HCT116 (cell line): ENCODE measurements at regions not wholly inside any gene's neighbourhood (a gene's known extent, or its start where the extent isn't known, plus 50 kb on each side); places are given as distances from the start of the nearest gene placed in this dataset.

Experiments used
- ATAC-seq: fragments of 200-7000 bp; cut with Tn5 transposase; 2 replicates; pipeline ENCODE4 v1.9.1; 2020; ENCODE audit warnings: mild to moderate bottlenecking, moderate library complexity
- BruUV-seq: library from RNA; stranded (reverse); fragments of 400-500 nt; replicated peaks from 2 replicates; lab custom pipeline; 2021; lab: Mats Ljungman, UMichigan
- CTCF ChIA-PET: fragments of 300-600 bp; sonication (Branson Sonifier 250); formaldehyde crosslinking; loops from one replicate; lab custom pipeline; 2021; ENCODE audit warnings: antibody characterized with exemption; lab: Charles Lee
- POLR2A ChIA-PET: fragments of 300-600, 350-600 bp; sonication (Branson Sonifier 250); formaldehyde crosslinking; loops from one replicate; lab custom pipeline; 2021; ENCODE audit warnings: antibody characterized with exemption; lab: Charles Lee
- RAD21 ChIA-PET, 2 experiments: fragments of 300-600 bp; sonication (Branson Sonifier 250); formaldehyde crosslinking; loops; one replicate each; lab custom pipeline; 2023; ENCODE audit warnings: low total read pairs in 2 of 2; ENCODE audit not compliant: uncharacterized antibody in 2 of 2, unreplicated experiment in 2 of 2, low non-redundant PET in 1 of 2; lab: Charles Lee
- DNase-seq: peaks from one replicate; pipeline ENCODE4 v3.0.0-alpha.2; 2010; ENCODE audit warnings: low read depth, low spot score
- H2AFZ ChIP-seq: fragments of 200-600 bp; shearing (Covaris generic), sonication (generic); 2 replicates; pipeline ENCODE4 v1.6.1; 2017; ENCODE audit warnings: low read depth, mixed run types, mixed read lengths, antibody characterized with exemption, low read length; ENCODE audit not compliant: poor library complexity, severe bottlenecking
- H3K27ac ChIP-seq: 2 replicates; pipeline ENCODE4 v1.5.1; 2012; ENCODE audit warnings: low read depth, low read length
- H3K27me3 ChIP-seq: fragments of 200-600 bp; sonication (generic); 2 replicates; pipeline ENCODE4 v1.6.1; 2016; ENCODE audit warnings: mixed run types, low read length, mixed read lengths; ENCODE audit not compliant: insufficient read depth
- H3K36me3 ChIP-seq, 2 experiments: fragments of 200-500 bp in 1 of 2; fragments of 200-600 bp in 1 of 2; sonication (Bioruptor generic) in 1 of 2; sonication (generic) in 1 of 2; 2 replicates each; pipeline versions ENCODE4 v1.5.1 to v1.6.1; 2014 to 2016; ENCODE audit warnings: low read length in 2 of 2, inconsistent platforms in 1 of 2, mixed read lengths in 1 of 2, mixed run types in 1 of 2; ENCODE audit not compliant: insufficient read depth in 2 of 2, control insufficient read depth in 1 of 2
- H3K4me1 ChIP-seq, 2 experiments: fragments of 200-600 bp in 1 of 2; sonication (generic) in 1 of 2; 2 replicates each; pipeline versions ENCODE4 v1.5.1 to v1.6.1; 2012 to 2017; ENCODE audit warnings: low read length in 2 of 2, inconsistent platforms in 1 of 2, mild to moderate bottlenecking in 1 of 2, mixed read lengths in 1 of 2, mixed run types in 1 of 2, moderate library complexity in 1 of 2; ENCODE audit not compliant: insufficient read depth in 2 of 2, control insufficient read depth in 1 of 2
- H3K4me2 ChIP-seq: fragments of 200-600 bp; sonication (generic); 2 replicates; pipeline ENCODE4 v1.6.1; 2017; ENCODE audit warnings: mixed run types, low read length, mixed read lengths
- H3K4me3 ChIP-seq, 2 experiments: fragments of 200-600 bp in 1 of 2; sonication (generic) in 1 of 2; replicated peaks in 1 of 2; 2 replicates each; pipeline ENCODE4 v1.5.1; 2011 to 2016; ENCODE audit warnings: low read length in 2 of 2, control low read depth in 1 of 2, low read depth in 1 of 2, mild to moderate bottlenecking in 1 of 2, mixed read lengths in 1 of 2, mixed run types in 1 of 2
- H3K79me2 ChIP-seq: fragments of 200-600 bp; sonication (generic); 2 replicates; pipeline ENCODE4 v1.6.1; 2017; ENCODE audit warnings: mild to moderate bottlenecking, mixed run types, low read length, moderate library complexity, mixed read lengths; ENCODE audit not compliant: insufficient read depth
- H3K9ac ChIP-seq: fragments of 200-600 bp; sonication (generic); 2 replicates; pipeline ENCODE4 v1.6.1; 2016; ENCODE audit warnings: low read length, mixed read lengths
- H3K9me2 ChIP-seq: fragments of 200-600 bp; sonication (generic), shearing (Covaris generic); 2 replicates; pipeline ENCODE4 v1.6.1; 2017; ENCODE audit warnings: mixed run types, mild to moderate bottlenecking, moderate library complexity; ENCODE audit not compliant: insufficient read depth
- H3K9me3 ChIP-seq, 2 experiments: fragments of 200-500 bp in 1 of 2; fragments of 200-600 bp in 1 of 2; sonication (Bioruptor generic) in 1 of 2; sonication (generic) in 1 of 2; 2 replicates each; pipeline ENCODE4 v1.6.1; 2014 to 2017; ENCODE audit warnings: low read length in 2 of 2, mixed read lengths in 2 of 2, inconsistent platforms in 1 of 2, low read depth in 1 of 2, mild to moderate bottlenecking in 1 of 2, mixed run types in 1 of 2, moderate library complexity in 1 of 2; ENCODE audit not compliant: control insufficient read depth in 1 of 2, insufficient read depth in 1 of 2
- H4K20me1 ChIP-seq: fragments of 200-600 bp; sonication (generic), shearing (Covaris generic); 2 replicates; pipeline ENCODE4 v1.6.1; 2017; ENCODE audit warnings: mixed run types, mild to moderate bottlenecking, moderate library complexity; ENCODE audit not compliant: insufficient read depth
- ATF3 ChIP-seq: IDR thresholded peaks from 2 replicates; pipeline ENCODE4 v1.6.1; 2012
- CBX3 ChIP-seq: IDR thresholded peaks from 2 replicates; pipeline ENCODE4 v1.6.1; 2012; ENCODE audit warnings: low read depth
- CEBPB ChIP-seq: IDR thresholded peaks from 2 replicates; pipeline ENCODE4 v1.6.1; 2012; ENCODE audit warnings: low read depth
- ELF1 ChIP-seq: IDR thresholded peaks from 2 replicates; pipeline ENCODE4 v1.6.1; 2012; ENCODE audit warnings: low read depth, borderline replicate concordance
- EZH2 ChIP-seq: fragments of 200-600 bp; sonication (generic); IDR thresholded peaks from 2 replicates; pipeline ENCODE4 v1.6.1; 2017; ENCODE audit warnings: antibody characterized with exemption, mixed run types
- EZH2phosphoT487 ChIP-seq: fragments of 200-600 bp; IDR thresholded peaks from 2 replicates; pipeline ENCODE4 v1.6.1; 2018; ENCODE audit warnings: antibody characterized with exemption, borderline replicate concordance
- FOSL1 ChIP-seq: IDR thresholded peaks from 2 replicates; pipeline ENCODE4 v1.6.1; 2012; ENCODE audit warnings: low read depth
- JUND ChIP-seq: IDR thresholded peaks from 2 replicates; pipeline ENCODE4 v1.6.1; 2012
- MAX ChIP-seq: IDR thresholded peaks from 2 replicates; pipeline ENCODE4 v1.6.1; 2012
- POLR2A ChIP-seq: IDR thresholded peaks from 2 replicates; pipeline ENCODE4 v1.7.0; 2011; ENCODE audit warnings: borderline replicate concordance; ENCODE audit not compliant: insufficient read depth, insufficient read length; ENCODE audit errors: extremely low read depth
- POLR2AphosphoS5 ChIP-seq: IDR thresholded peaks from 2 replicates; pipeline ENCODE4 v1.6.1; 2011; ENCODE audit warnings: mild to moderate bottlenecking, low read depth, low read length, moderate library complexity
- RAD21 ChIP-seq: IDR thresholded peaks from 2 replicates; pipeline ENCODE4 v1.6.1; 2012; ENCODE audit warnings: low read depth, mild to moderate bottlenecking
- REST ChIP-seq: IDR thresholded peaks from 2 replicates; pipeline ENCODE4 v1.6.1; 2012; ENCODE audit warnings: low read depth
- SP1 ChIP-seq: IDR thresholded peaks from 2 replicates; pipeline ENCODE4 v1.6.1; 2012; ENCODE audit warnings: low read depth
- YY1 ChIP-seq: IDR thresholded peaks from 2 replicates; pipeline ENCODE4 v1.6.1; 2011; ENCODE audit warnings: low read length, low read depth, moderate library complexity, mild to moderate bottlenecking; ENCODE audit not compliant: insufficient replicate concordance; ENCODE audit errors: extremely low read depth
- ZNF274 ChIP-seq: fragments of 200-500 bp; sonication (Bioruptor generic); IDR thresholded peaks from 2 replicates; pipeline ENCODE4 v1.6.1; 2014; ENCODE audit warnings: mild to moderate bottlenecking, low read depth, low read length, inconsistent platforms
- intact Hi-C: fragments of 100-400 bp; cut with micrococcal nuclease; formaldehyde crosslinking; loops from 2 replicates; pipeline ENCODE4 v1.10.0; 2022

GRCh38 chr1:68930101-68930500 lies 433.2 kb upstream of the DEPDC1 start:
- TF ChIP-seq JUND (no peak), FOSL1 (no peak)
- Histone ChIP-seq H3K27ac (no peak overlapping the region), H3K4me2 (no peak overlapping the region), H3K79me2 (no peaks in the 10 kb centered on the region), H3K36me3 (no peaks in the 10 kb centered on the region), H3K4me3 (no peak overlapping the region), H3K9me2 (no peaks in the 10 kb centered on the region), H3K9me3 (no peaks in the 10 kb centered on the region), H2AFZ (no peak overlapping the region), H3K27me3 (0 out of 2 replicates have a peak, but pooled peaks cover 4% of the 10 kb centered on the region), H3K9ac (no peak overlapping the region), H4K20me1 (no peaks in the 10 kb centered on the region), H3K4me1 (no peaks in the 10 kb centered on the region)
- ChIA-PET POLR2A (no interaction called here), CTCF (no interaction called here), RAD21 (no interaction called here)
- no TSS peak for BruUV-seq
- intact Hi-C loops = no loop called here
- no peak for DNase-seq
- no peak for ATAC-seq

GRCh38 chr1:68936530-68936929 lies 439.6 kb upstream of the DEPDC1 start:
- no peaks in the 10 kb centered on the region for H3K9me3 ChIP-seq
- POLR2A ChIA-PET = no interaction called here
- H4K20me1 ChIP-seq = no peaks in the 10 kb centered on the region
- RAD21 ChIA-PET = no interaction called here
- no peak overlapping the region for H3K4me3 ChIP-seq
- H3K9me2 ChIP-seq = no peaks in the 10 kb centered on the region
- BruUV-seq = no TSS peak
- ATAC-seq (no peak), DNase-seq (no peak)
- H3K36me3 ChIP-seq = no peaks in the 10 kb centered on the region
- H3K4me2 ChIP-seq = no peak overlapping the region
- no peaks in the 10 kb centered on the region for H3K4me1 ChIP-seq
- TF ChIP-seq REST (no peak), CBX3 (no peak), POLR2A (no peak), EZH2phosphoT487 (no peak), EZH2 (no peak), ELF1 (no peak), POLR2AphosphoS5 (no peak), SP1 (no peak), ZNF274 (no peak), MAX (no peak), CEBPB (no peak), RAD21 (no peak), ATF3 (no peak), YY1 (no peak)
- 0 out of 2 replicates have a peak, but pooled peaks cover 4% of the 10 kb centered on the region for H3K27me3 ChIP-seq
- intact Hi-C loops = no loop called here
- no peaks in the 10 kb centered on the region for H3K79me2 ChIP-seq
- CTCF ChIA-PET = no interaction called here
- H3K27ac ChIP-seq = no peak overlapping the region
- no peak overlapping the region for H2AFZ ChIP-seq
- H3K9ac ChIP-seq = no peak overlapping the region
